Mammary epithelial cell (primary cell): ENCODE measurements at regions not wholly inside any gene's neighbourhood (a gene's known extent, or its start where the extent isn't known, plus 50 kb on each side); places are given as distances from the start of the nearest gene placed in this dataset.

Experiments
- EZH2 ChIP-seq: IDR thresholded peaks from 2 replicates; pipeline ENCODE4 v1.6.1; 2012; ENCODE audit warnings: low read length, inconsistent platforms, borderline replicate concordance
- TF ChIP-seq, protein P1 (sequence below), 2 donors: IDR thresholded peaks in 1 of 2; conservative IDR thresholded peaks in 1 of 2; 2 replicates each; pipeline ENCODE4 v1.5.1; 2011 to 2012; ENCODE audit warnings: inconsistent platforms in 2 of 2, low read length in 2 of 2, mild to moderate bottlenecking in 2 of 2, control low read depth in 1 of 2, low read depth in 1 of 2; ENCODE audit not compliant: insufficient read depth in 1 of 2; ENCODE audit errors: extremely low read depth in 1 of 2

- TF ChIP-seq, protein P1, sequence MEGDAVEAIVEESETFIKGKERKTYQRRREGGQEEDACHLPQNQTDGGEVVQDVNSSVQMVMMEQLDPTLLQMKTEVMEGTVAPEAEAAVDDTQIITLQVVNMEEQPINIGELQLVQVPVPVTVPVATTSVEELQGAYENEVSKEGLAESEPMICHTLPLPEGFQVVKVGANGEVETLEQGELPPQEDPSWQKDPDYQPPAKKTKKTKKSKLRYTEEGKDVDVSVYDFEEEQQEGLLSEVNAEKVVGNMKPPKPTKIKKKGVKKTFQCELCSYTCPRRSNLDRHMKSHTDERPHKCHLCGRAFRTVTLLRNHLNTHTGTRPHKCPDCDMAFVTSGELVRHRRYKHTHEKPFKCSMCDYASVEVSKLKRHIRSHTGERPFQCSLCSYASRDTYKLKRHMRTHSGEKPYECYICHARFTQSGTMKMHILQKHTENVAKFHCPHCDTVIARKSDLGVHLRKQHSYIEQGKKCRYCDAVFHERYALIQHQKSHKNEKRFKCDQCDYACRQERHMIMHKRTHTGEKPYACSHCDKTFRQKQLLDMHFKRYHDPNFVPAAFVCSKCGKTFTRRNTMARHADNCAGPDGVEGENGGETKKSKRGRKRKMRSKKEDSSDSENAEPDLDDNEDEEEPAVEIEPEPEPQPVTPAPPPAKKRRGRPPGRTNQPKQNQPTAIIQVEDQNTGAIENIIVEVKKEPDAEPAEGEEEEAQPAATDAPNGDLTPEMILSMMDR (conservative IDR thresholded peaks at IDR 0.05 in 1 of 2, IDR thresholded peaks at IDR 0.05 in 1 of 2; ENCODE audit: extremely low read depth in 1 of 2, insufficient read depth in 1 of 2, low read depth in 1 of 2, low read length in 2 of 2): no peak
- no peak for TF ChIP-seq EZH2
These were observed 50.4 kb upstream of the IGSF11 start for GRCh38 chr3:119085070-119085439.
